Ammon's horn (tissue), 1 donor: ENCODE measurements at regions not wholly inside any gene's neighbourhood (a gene's known extent, or its start where the extent isn't known, plus 50 kb on each side); places are given as distances from the start of the nearest gene placed in this dataset.
"Not testable (repeated sequence)": the region's sequence is repeated elsewhere in the genome, so short reads cannot be mapped to it uniquely, and the experiment has no call there.

ENCODE experiments used
- DNase-seq: peaks from one replicate; pipeline ENCODE4 v3.0.0-alpha.2; 2016; ENCODE audit warnings: low spot score

GRCh38 chr2:45114221-45114955, 105.1 kb upstream of the SIX2 start:
- no peak for DNase-seq

GRCh38 chr2:45112750-45113149, 103.5 kb upstream of the SIX2 start:
- no peak for DNase-seq

GRCh38 chr2:45105050-45105582, 95.9 kb upstream of the SIX2 start:
- DNase-seq, result no peak

GRCh38 chr2:45104429-45104828, 95.2 kb upstream of the SIX2 start:
- no peak for DNase-seq

GRCh38 chr2:45103351-45104345, 94.4 kb upstream of the SIX2 start:
- no peak for DNase-seq

GRCh38 chr2:45102579-45103117, 93.4 kb upstream of the SIX2 start:
- no peak for DNase-seq

GRCh38 chr2:45102141-45102540, 92.9 kb upstream of the SIX2 start:
- no peak for DNase-seq

- no peak for DNase-seq
Measured at GRCh38 chr2:45096996-45097395, 87.7 kb upstream of the SIX2 start.

- DNase-seq, result not testable (repeated sequence)
Measured at GRCh38 chr2:45096038-45096437, 86.8 kb upstream of the SIX2 start.

GRCh38 chr2:45093663-45094062, 84.4 kb upstream of the SIX2 start:
- DNase-seq, result no peak

GRCh38 chr2:45093181-45093580, 83.9 kb upstream of the SIX2 start:
- no peak for DNase-seq

- DNase-seq, result no peak
Measured at GRCh38 chr2:45089554-45090261, 80.5 kb upstream of the SIX2 start.

- no peak for DNase-seq
Measured at GRCh38 chr2:45085487-45085886, 76.2 kb upstream of the SIX2 start.

- no peak for DNase-seq
Measured at GRCh38 chr2:45084361-45085020, 75.2 kb upstream of the SIX2 start.

GRCh38 chr2:45083175-45083574, 73.9 kb upstream of the SIX2 start:
- DNase-seq, result no peak

GRCh38 chr2:45074713-45075112, 65.5 kb upstream of the SIX2 start:
- no peak for DNase-seq

GRCh38 chr2:45072862-45073237, 63.6 kb upstream of the SIX2 start:
- DNase-seq, result no peak

GRCh38 chr2:45072064-45072861, 63.0 kb upstream of the SIX2 start:
- DNase-seq, result no peak

GRCh38 chr2:45070113-45070652, 60.9 kb upstream of the SIX2 start:
- no peak for DNase-seq

- no peak for DNase-seq
Measured at GRCh38 chr2:45069684-45070083, 60.4 kb upstream of the SIX2 start.
